GDM1 (cell line): ENCODE measurements at regions not wholly inside any gene's neighbourhood (a gene's known extent, or its start where the extent isn't known, plus 50 kb on each side); places are given as distances from the start of the nearest gene placed in this dataset.
"Not testable (repeated sequence)": the region's sequence is repeated elsewhere in the genome, so short reads cannot be mapped to it uniquely, and the experiment has no call there.

Experiments used
- DNase-seq: peaks from one replicate; lab custom pipeline; 2025; lab: John Stamatoyannopoulos, UW

- no peak for DNase-seq
Measured at GRCh38 chr15:79765081-79765480, 131.7 kb downstream of the MTHFS start.

- DNase-seq = no peak
Measured at GRCh38 chr15:79769069-79769481, 127.7 kb downstream of the MTHFS start.

GRCh38 chr15:79769933-79770759 is 126.7 kb downstream of the MTHFS start:
- no peak for DNase-seq

- no peak for DNase-seq
Measured at GRCh38 chr15:79773128-79773527, 123.7 kb downstream of the MTHFS start.

GRCh38 chr15:79775821-79776220 is 121.0 kb downstream of the MTHFS start:
- DNase-seq = no peak

GRCh38 chr15:79777916-79778315 is 118.9 kb downstream of the MTHFS start:
- no peak for DNase-seq

GRCh38 chr15:79778378-79778990 is 118.3 kb downstream of the MTHFS start:
- no peak for DNase-seq

- DNase-seq = no peak
Measured at GRCh38 chr15:79779746-79780145, 117.1 kb downstream of the MTHFS start.

- DNase-seq = not testable (repeated sequence)
Measured at GRCh38 chr15:79782307-79782706, 114.5 kb downstream of the MTHFS start.
